SU-DHL-6 (cell line): ENCODE measurements at regions not wholly inside any gene's neighbourhood (a gene's known extent, or its start where the extent isn't known, plus 50 kb on each side); places are given as distances from the start of the nearest gene placed in this dataset.

Experiments
- CTCF ChIP-seq: fragments of 200-600 bp; sonication (generic); IDR thresholded peaks from one replicate; pipeline ENCODE4 v1.5.1; 2017; ENCODE audit warnings: antibody characterized with exemption, mild to moderate bottlenecking, low read length, moderate library complexity; ENCODE audit not compliant: insufficient read depth, poor library complexity, severe bottlenecking
- EZH2phosphoT487 ChIP-seq: fragments of 200-600 bp; sonication (generic), shearing (Covaris generic); conservative IDR thresholded peaks from 2 replicates; pipeline ENCODE4 v1.6.1; 2018; ENCODE audit warnings: mild to moderate bottlenecking, antibody characterized with exemption, low read length, moderate library complexity, mixed read lengths

DNA sequence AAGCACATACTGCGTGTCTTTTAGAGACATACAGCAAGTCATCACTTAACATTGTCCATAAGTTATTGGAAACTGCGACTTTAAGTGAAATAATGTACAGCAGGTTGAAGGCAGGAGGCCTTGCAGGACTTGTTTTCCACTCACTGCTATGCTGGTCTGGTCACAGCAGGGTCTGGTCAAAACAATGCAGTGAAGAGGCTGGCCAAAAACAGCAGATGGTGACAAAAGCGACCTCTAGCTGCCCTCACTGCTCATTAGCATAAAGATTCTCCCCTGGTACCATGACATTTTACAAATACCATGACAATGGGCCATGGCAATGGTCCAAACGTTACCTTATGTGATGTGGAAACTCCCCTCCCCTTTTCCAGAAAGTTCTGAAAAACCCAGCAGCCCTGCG lies 1283.6 kb downstream of the FSTL5 start:
- TF ChIP-seq CTCF (no peak), EZH2phosphoT487 (no peak)
